ENCODE measurements at regions not wholly inside any gene's neighbourhood (a gene's known extent, or its start where the extent isn't known, plus 50 kb on each side); places are given as distances from the start of the nearest gene placed in this dataset.

GRCh38 chr7:142365410-142365842 is 107.6 kb upstream of the PRSS58 start:
- DNase-seq (ENCODE audit: low read depth), result no peak

GRCh38 chr7:142364551-142364950 is 106.7 kb upstream of the PRSS58 start:
- DNase-seq (ENCODE audit: low read depth), result no peak

GRCh38 chr7:142362349-142362748 is 104.5 kb upstream of the PRSS58 start:
- no peak for DNase-seq (ENCODE audit: low read depth)

- no peak for DNase-seq (ENCODE audit: low read depth)
Measured at GRCh38 chr7:142359694-142360279, 101.9 kb upstream of the PRSS58 start.

- DNase-seq (ENCODE audit: low read depth), result peak; percentile 80
Measured at GRCh38 chr7:142357953-142358520, 100.2 kb upstream of the PRSS58 start.

- DNase-seq (ENCODE audit: low read depth), result no peak
Measured at GRCh38 chr7:142356166-142356565, 98.3 kb upstream of the PRSS58 start.

GRCh38 chr7:142355328-142355727 is 97.5 kb upstream of the PRSS58 start:
- DNase-seq (ENCODE audit: low read depth), result peak; percentile 34

GRCh38 chr7:142353147-142354060 is 95.5 kb upstream of the PRSS58 start:
- no peak for DNase-seq (ENCODE audit: low read depth)

GRCh38 chr7:142352543-142352942 is 94.7 kb upstream of the PRSS58 start:
- DNase-seq (ENCODE audit: low read depth), result no peak

- no peak for DNase-seq (ENCODE audit: low read depth)
Measured at GRCh38 chr7:142351145-142351544, 93.3 kb upstream of the PRSS58 start.

GRCh38 chr7:142349670-142350405 is 92.0 kb upstream of the PRSS58 start:
- DNase-seq (ENCODE audit: low read depth), result no peak

- DNase-seq (ENCODE audit: low read depth), result no peak
Measured at GRCh38 chr7:142348921-142349405, 91.1 kb upstream of the PRSS58 start.

- DNase-seq (ENCODE audit: low read depth), result no peak
Measured at GRCh38 chr7:142348100-142348499, 90.2 kb upstream of the PRSS58 start.

GRCh38 chr7:142347091-142347490 is 89.2 kb upstream of the PRSS58 start:
- DNase-seq (ENCODE audit: low read depth), result no peak

- no peak for DNase-seq (ENCODE audit: low read depth)
Measured at GRCh38 chr7:142345811-142346210, 88.0 kb upstream of the PRSS58 start.

GRCh38 chr7:142338633-142339501 is 81.0 kb upstream of the PRSS58 start:
- DNase-seq (ENCODE audit: low read depth), result peak; percentile 32

GRCh38 chr7:142337054-142338001 is 79.5 kb upstream of the PRSS58 start:
- DNase-seq (ENCODE audit: low read depth), result no peak

- DNase-seq (ENCODE audit: low read depth), result no peak
Measured at GRCh38 chr7:142334806-142335205, 76.9 kb upstream of the PRSS58 start.

GRCh38 chr7:142334236-142334635 is 76.4 kb upstream of the PRSS58 start:
- no peak for DNase-seq (ENCODE audit: low read depth)

GRCh38 chr7:142332421-142332820 is 74.6 kb upstream of the PRSS58 start:
- no peak for DNase-seq (ENCODE audit: low read depth)

Data from amniotic epithelial cell (primary cell).